HFFc6 (cell line): ENCODE measurements at regions not wholly inside any gene's neighbourhood (a gene's known extent, or its start where the extent isn't known, plus 50 kb on each side); places are given as distances from the start of the nearest gene placed in this dataset.

Experiments
- DNase-seq: peaks from one replicate; pipeline ENCODE4 v3.0.0-alpha.2; 2018
- H3K27ac Mint-ChIP-seq: 2 replicates; pipeline ENCODE4 v1.8.0; 2020; ENCODE audit warnings: mild to moderate bottlenecking, mixed read lengths
- H3K27me3 Mint-ChIP-seq: 2 replicates; pipeline ENCODE4 v1.8.0; 2021; ENCODE audit warnings: mild to moderate bottlenecking, moderate library complexity, mixed read lengths; ENCODE audit not compliant: insufficient read depth
- H3K36me3 Mint-ChIP-seq: 2 replicates; pipeline ENCODE4 v1.8.0; 2021; ENCODE audit warnings: low read depth, mixed read lengths
- H3K4me1 Mint-ChIP-seq: 2 replicates; pipeline ENCODE4 v1.8.0; 2020; ENCODE audit warnings: low read depth, mixed read lengths
- H3K4me3 Mint-ChIP-seq: 2 replicates; pipeline ENCODE4 v1.8.0; 2020; ENCODE audit warnings: mild to moderate bottlenecking, moderate library complexity, mixed read lengths
- H3K9me3 Mint-ChIP-seq: 2 replicates; pipeline ENCODE4 v1.8.0; 2020; ENCODE audit warnings: mild to moderate bottlenecking, mixed read lengths
- TF ChIP-seq, protein P1 (sequence below): fragments of 200-600 bp; sonication (generic); IDR thresholded peaks from 2 replicates; pipeline ENCODE4 v1.5.0; 2021; ENCODE audit warnings: antibody characterized with exemption, mild to moderate bottlenecking

GRCh38 chr10:85545874-85546273 is 820.7 kb downstream of the GRID1 start:
- peaks cover 65% of the 10 kb centered on the region for H3K9me3 Mint-ChIP-seq
- no peak for DNase-seq
- H3K4me1 Mint-ChIP-seq, result no peaks in the 10 kb centered on the region
- TF ChIP-seq, protein P1, sequence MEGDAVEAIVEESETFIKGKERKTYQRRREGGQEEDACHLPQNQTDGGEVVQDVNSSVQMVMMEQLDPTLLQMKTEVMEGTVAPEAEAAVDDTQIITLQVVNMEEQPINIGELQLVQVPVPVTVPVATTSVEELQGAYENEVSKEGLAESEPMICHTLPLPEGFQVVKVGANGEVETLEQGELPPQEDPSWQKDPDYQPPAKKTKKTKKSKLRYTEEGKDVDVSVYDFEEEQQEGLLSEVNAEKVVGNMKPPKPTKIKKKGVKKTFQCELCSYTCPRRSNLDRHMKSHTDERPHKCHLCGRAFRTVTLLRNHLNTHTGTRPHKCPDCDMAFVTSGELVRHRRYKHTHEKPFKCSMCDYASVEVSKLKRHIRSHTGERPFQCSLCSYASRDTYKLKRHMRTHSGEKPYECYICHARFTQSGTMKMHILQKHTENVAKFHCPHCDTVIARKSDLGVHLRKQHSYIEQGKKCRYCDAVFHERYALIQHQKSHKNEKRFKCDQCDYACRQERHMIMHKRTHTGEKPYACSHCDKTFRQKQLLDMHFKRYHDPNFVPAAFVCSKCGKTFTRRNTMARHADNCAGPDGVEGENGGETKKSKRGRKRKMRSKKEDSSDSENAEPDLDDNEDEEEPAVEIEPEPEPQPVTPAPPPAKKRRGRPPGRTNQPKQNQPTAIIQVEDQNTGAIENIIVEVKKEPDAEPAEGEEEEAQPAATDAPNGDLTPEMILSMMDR, result no peak
- H3K27me3 Mint-ChIP-seq, result no peaks in the 10 kb centered on the region
- H3K27ac Mint-ChIP-seq, result no peak overlapping the region
- H3K36me3 Mint-ChIP-seq, result no peaks in the 10 kb centered on the region
- no peak overlapping the region for H3K4me3 Mint-ChIP-seq

GRCh38 chr10:85547460-85548023 is 819.1 kb downstream of the GRID1 start:
- DNase-seq, result no peak
- peaks cover 60% of the 10 kb centered on the region for H3K9me3 Mint-ChIP-seq
- H3K27me3 Mint-ChIP-seq, result no peaks in the 10 kb centered on the region
- H3K36me3 Mint-ChIP-seq, result no peaks in the 10 kb centered on the region
- H3K4me3 Mint-ChIP-seq, result no peak overlapping the region
- H3K4me1 Mint-ChIP-seq, result no peaks in the 10 kb centered on the region
- TF ChIP-seq, protein P1, result no peak
- H3K27ac Mint-ChIP-seq, result no peak overlapping the region

- TF ChIP-seq, protein P1, result peak; percentile 11; the same call in 1 of the 2 replicates
- Mint-ChIP-seq H3K4me1 (no peaks in the 10 kb centered on the region), H3K9me3 (peaks cover 55% of the 10 kb centered on the region), H3K4me3 (no peak overlapping the region), H3K27me3 (no peaks in the 10 kb centered on the region), H3K36me3 (no peaks in the 10 kb centered on the region), H3K27ac (no peak overlapping the region)
- DNase-seq, result no peak
Measured at GRCh38 chr10:85548034-85548433, 818.6 kb downstream of the GRID1 start.
